Left ventricle myocardium inferior (tissue), 1 donor: ENCODE measurements at regions not wholly inside any gene's neighbourhood (a gene's known extent, or its start where the extent isn't known, plus 50 kb on each side); places are given as distances from the start of the nearest gene placed in this dataset.

ENCODE experiments used
- DNase-seq: peaks from one replicate; pipeline ENCODE4 v3.0.0-alpha.2; 2020
- H3K27ac ChIP-seq: fragments of 200-600 bp; replicated peaks from 2 replicates; pipeline ENCODE4 v1.8.0; 2021
- H3K27me3 ChIP-seq: fragments of 200-600 bp; 2 replicates; pipeline ENCODE4 v1.8.0; 2021; ENCODE audit warnings: low read depth
- H3K36me3 ChIP-seq: fragments of 200-600 bp; 2 replicates; pipeline ENCODE4 v1.8.0; 2021
- H3K4me1 ChIP-seq: fragments of 200-600 bp; 2 replicates; pipeline ENCODE4 v1.8.0; 2021
- H3K4me3 ChIP-seq: fragments of 200-600 bp; 2 replicates; pipeline ENCODE4 v1.8.0; 2021; ENCODE audit warnings: mild to moderate bottlenecking, moderate library complexity
- H3K9me3 ChIP-seq: fragments of 200-600 bp; replicated peaks from 2 replicates; pipeline ENCODE4 v1.8.0; 2021
- intact Hi-C: fragments of 100-400 bp; cut with micrococcal nuclease; formaldehyde crosslinking; loops from one replicate; pipeline ENCODE4 v1.11.0; 2022
- TF ChIP-seq, protein P1 (sequence below): fragments of 200-600 bp; IDR thresholded peaks from 2 replicates; pipeline ENCODE4 v1.8.0; 2021; ENCODE audit warnings: antibody characterized with exemption, mild to moderate bottlenecking, borderline replicate concordance
- donor health status: DM: no; HTN: yes; CAD: no; lungs with severe emphysema.

DNA sequence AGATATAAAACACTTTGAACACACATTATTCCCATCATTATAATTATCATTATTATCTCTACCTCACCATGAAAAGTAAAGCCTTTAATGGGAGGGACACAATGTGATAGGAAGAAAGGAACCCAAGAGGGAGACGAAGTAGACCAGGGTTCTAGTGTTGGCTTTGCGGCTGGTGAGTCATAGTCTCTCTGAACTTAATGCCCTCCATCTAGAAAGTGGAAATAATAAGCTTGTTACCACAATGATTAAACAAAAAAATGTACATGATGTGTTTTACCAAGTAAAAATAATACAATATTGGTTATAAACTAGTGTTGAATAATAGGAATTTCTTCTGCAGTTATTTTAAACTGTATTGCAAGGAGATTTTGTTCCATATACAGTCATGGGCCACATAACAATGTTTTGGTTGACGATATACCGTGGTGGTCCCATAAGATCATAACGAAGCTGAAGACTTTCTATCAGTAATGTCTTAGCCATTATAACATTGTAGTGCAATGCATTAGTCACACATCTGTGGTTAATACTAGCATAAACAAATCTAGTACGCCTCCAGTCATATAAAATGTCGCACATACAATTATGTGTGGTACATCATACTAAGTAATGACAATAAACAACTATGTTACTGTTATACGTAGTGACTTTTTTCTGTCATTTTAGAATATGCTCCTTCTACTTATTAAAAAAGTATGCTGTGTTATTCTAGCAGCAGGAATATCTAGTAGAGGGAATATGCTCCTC, 450.6 kb upstream of the SORCS1 start:
- TF ChIP-seq, protein P1, sequence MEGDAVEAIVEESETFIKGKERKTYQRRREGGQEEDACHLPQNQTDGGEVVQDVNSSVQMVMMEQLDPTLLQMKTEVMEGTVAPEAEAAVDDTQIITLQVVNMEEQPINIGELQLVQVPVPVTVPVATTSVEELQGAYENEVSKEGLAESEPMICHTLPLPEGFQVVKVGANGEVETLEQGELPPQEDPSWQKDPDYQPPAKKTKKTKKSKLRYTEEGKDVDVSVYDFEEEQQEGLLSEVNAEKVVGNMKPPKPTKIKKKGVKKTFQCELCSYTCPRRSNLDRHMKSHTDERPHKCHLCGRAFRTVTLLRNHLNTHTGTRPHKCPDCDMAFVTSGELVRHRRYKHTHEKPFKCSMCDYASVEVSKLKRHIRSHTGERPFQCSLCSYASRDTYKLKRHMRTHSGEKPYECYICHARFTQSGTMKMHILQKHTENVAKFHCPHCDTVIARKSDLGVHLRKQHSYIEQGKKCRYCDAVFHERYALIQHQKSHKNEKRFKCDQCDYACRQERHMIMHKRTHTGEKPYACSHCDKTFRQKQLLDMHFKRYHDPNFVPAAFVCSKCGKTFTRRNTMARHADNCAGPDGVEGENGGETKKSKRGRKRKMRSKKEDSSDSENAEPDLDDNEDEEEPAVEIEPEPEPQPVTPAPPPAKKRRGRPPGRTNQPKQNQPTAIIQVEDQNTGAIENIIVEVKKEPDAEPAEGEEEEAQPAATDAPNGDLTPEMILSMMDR: no peak
- DNase-seq: no peak
- no peaks in the 10 kb centered on the region for H3K36me3 ChIP-seq
- no peak overlapping the region for H3K27ac ChIP-seq
- H3K4me1 ChIP-seq: no peaks in the 10 kb centered on the region
- H3K27me3 ChIP-seq: no peaks in the 10 kb centered on the region
- H3K4me3 ChIP-seq: no peak overlapping the region
- no peaks in the 10 kb centered on the region for H3K9me3 ChIP-seq
- intact Hi-C loops: no loop called here

DNA sequence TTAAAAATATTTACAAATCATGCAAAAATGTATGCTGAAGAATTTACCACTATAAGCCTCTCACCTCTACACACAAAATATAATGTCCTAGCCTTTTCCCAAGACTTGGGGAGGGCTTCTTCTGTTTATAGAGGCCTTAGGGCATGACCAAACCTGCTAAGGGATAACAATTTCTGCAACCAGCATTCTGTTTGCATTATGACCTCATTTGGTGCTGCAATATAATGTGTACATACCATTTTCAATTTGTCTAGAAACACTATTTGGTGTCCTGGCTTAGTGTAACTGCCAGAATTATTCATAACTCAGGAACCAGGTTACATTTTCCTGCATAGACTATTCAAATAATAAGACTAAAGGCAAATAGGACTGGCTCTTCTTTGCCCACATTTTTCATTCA, 446.6 kb upstream of the SORCS1 start:
- Histone ChIP-seq H3K4me1 (no peaks in the 10 kb centered on the region), H3K27ac (no peak overlapping the region), H3K36me3 (no peaks in the 10 kb centered on the region), H3K4me3 (no peak overlapping the region), H3K27me3 (no peaks in the 10 kb centered on the region), H3K9me3 (no peaks in the 10 kb centered on the region)
- intact Hi-C loops: no loop called here
- TF ChIP-seq, protein P1: no peak
- no peak for DNase-seq

DNA sequence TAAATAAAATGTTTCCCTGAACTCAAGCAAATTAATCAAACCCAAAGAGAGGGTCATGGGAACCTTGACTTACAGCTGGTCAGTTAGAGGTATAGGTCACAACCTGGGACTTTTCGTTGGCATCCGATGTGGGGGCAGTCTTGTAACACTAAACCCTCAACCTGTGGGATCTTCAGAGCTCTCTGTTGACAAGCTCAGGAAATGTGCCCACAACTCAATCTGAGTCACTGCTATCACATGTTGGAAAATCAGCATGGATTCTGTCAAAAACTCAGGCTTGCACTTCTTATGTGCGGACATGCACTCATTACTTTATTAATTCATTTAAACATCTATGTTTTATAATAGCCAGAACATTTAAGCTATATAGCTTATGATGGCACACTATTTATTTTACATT, 424.6 kb upstream of the SORCS1 start:
- intact Hi-C loops: no loop called here
- Histone ChIP-seq H3K9me3 (peaks cover 28% of the 10 kb centered on the region), H3K27ac (no peak overlapping the region), H3K36me3 (no peaks in the 10 kb centered on the region), H3K4me3 (no peak overlapping the region), H3K27me3 (no peaks in the 10 kb centered on the region), H3K4me1 (no peaks in the 10 kb centered on the region)
- DNase-seq: no peak
- TF ChIP-seq, protein P1: no peak

DNA sequence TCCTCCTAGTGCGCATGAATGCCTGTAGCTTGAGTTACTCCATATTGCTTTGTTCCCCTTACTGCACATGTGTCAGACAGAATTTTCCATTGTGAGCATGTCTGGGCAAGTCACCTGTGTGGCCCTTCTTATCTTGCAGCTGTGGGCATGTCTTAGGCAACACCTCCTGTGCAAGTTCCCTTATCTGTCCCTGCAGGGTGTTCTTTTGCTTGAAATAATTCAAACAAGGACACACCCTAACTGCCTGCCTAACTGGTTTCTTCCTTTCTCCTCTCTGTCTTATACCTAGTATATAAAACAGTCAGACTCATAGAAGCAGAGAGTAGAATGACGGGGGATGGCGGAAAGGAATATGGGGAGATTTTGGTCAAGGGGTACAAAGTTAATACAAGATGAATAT, 421.1 kb upstream of the SORCS1 start:
- TF ChIP-seq, protein P1: no peak

DNA sequence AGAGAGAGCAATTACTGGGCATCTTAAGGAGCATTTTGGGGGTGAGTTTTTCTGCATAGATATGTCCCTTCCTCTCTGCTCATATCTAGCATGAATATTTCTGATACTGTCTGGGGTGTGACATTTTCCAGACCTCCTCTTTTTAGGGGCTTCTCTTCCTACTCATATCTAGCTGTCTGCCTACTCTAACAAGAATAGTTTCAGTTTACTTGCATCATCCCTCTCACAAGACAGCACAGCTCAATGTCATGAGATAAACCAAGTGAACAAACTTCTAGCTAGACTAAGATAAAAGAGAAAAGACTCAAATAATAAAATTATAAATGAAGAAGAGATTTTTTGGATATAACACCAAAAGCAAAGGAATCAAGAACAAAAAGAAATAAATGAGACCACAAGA, 419.5 kb upstream of the SORCS1 start:
- Histone ChIP-seq H3K36me3 (no peaks in the 10 kb centered on the region), H3K4me3 (no peak overlapping the region), H3K4me1 (no peaks in the 10 kb centered on the region), H3K27ac (no peak overlapping the region), H3K27me3 (no peaks in the 10 kb centered on the region), H3K9me3 (peaks cover 28% of the 10 kb centered on the region)
- intact Hi-C loops: no loop called here
- TF ChIP-seq, protein P1: no peak
- DNase-seq: no peak

More for the DNA sequence above, 421.1 kb upstream of the SORCS1 start:
- Histone ChIP-seq H3K36me3 (no peaks in the 10 kb centered on the region), H3K4me1 (no peaks in the 10 kb centered on the region), H3K27ac (no peak overlapping the region), H3K9me3 (peaks cover 28% of the 10 kb centered on the region), H3K4me3 (no peak overlapping the region), H3K27me3 (no peaks in the 10 kb centered on the region)
- no peak for DNase-seq
- intact Hi-C loops: no loop called here
